8988T (cell line): ENCODE measurements at regions not wholly inside any gene's neighbourhood (a gene's known extent, or its start where the extent isn't known, plus 50 kb on each side); places are given as distances from the start of the nearest gene placed in this dataset.
"Not testable (repeated sequence)": the region's sequence is repeated elsewhere in the genome, so short reads cannot be mapped to it uniquely, and the experiment has no call there.

Experiments
- DNase-seq: peaks from one replicate; pipeline ENCODE4 v3.0.0; 2011

- DNase-seq = no peak
Observed at GRCh38 chr3:17865631-17866030, 123.2 kb upstream of the TBC1D5 start.

- no peak for DNase-seq
Observed at GRCh38 chr3:17861476-17861875, 119.0 kb upstream of the TBC1D5 start.

- not testable (repeated sequence) for DNase-seq
Observed at GRCh38 chr3:17860840-17861471, 118.5 kb upstream of the TBC1D5 start.

- DNase-seq = no peak
Observed at GRCh38 chr3:17852217-17852616, 109.8 kb upstream of the TBC1D5 start.

- DNase-seq = no peak
Observed at GRCh38 chr3:17850448-17850847, 108.0 kb upstream of the TBC1D5 start.

- DNase-seq = no peak
Observed at GRCh38 chr3:17848102-17848501, 105.7 kb upstream of the TBC1D5 start.

GRCh38 chr3:17847156-17847555, 104.7 kb upstream of the TBC1D5 start:
- no peak for DNase-seq

- no peak for DNase-seq
Observed at GRCh38 chr3:17846466-17846865, 104.0 kb upstream of the TBC1D5 start.

- DNase-seq = no peak
Observed at GRCh38 chr3:17845026-17845812, 102.8 kb upstream of the TBC1D5 start.

GRCh38 chr3:17844236-17844635, 101.8 kb upstream of the TBC1D5 start:
- DNase-seq = no peak

GRCh38 chr3:17841190-17841828, 98.9 kb upstream of the TBC1D5 start:
- DNase-seq = peak; percentile 37

GRCh38 chr3:17840651-17841050, 98.2 kb upstream of the TBC1D5 start:
- DNase-seq = no peak

- no peak for DNase-seq
Observed at GRCh38 chr3:17840126-17840525, 97.7 kb upstream of the TBC1D5 start.

GRCh38 chr3:17836919-17837318, 94.5 kb upstream of the TBC1D5 start:
- no peak for DNase-seq

- no peak for DNase-seq
Observed at GRCh38 chr3:17836092-17836491, 93.7 kb upstream of the TBC1D5 start.

- no peak for DNase-seq
Observed at GRCh38 chr3:17833786-17834559, 91.5 kb upstream of the TBC1D5 start.

- DNase-seq = no peak
Observed at GRCh38 chr3:17832016-17832415, 89.6 kb upstream of the TBC1D5 start.

GRCh38 chr3:17831366-17831765, 88.9 kb upstream of the TBC1D5 start:
- DNase-seq = no peak

GRCh38 chr3:17830788-17831187, 88.4 kb upstream of the TBC1D5 start:
- DNase-seq = no peak

GRCh38 chr3:17828388-17828787, 86.0 kb upstream of the TBC1D5 start:
- no peak for DNase-seq

- DNase-seq = no peak
Observed at GRCh38 chr3:17825298-17825697, 82.9 kb upstream of the TBC1D5 start.

GRCh38 chr3:17823816-17824215, 81.4 kb upstream of the TBC1D5 start:
- no peak for DNase-seq

GRCh38 chr3:17823036-17823435, 80.6 kb upstream of the TBC1D5 start:
- DNase-seq = no peak
